Liver (tissue), 7 donors: ENCODE measurements at regions not wholly inside any gene's neighbourhood (a gene's known extent, or its start where the extent isn't known, plus 50 kb on each side); places are given as distances from the start of the nearest gene placed in this dataset.

Experiments used
- DNase-seq: peaks from one replicate; pipeline ENCODE4 v3.0.0-alpha.2; 2017; ENCODE audit warnings: low spot score
- H3K27ac ChIP-seq, 2 donors: one replicate each; pipeline ENCODE4 v1.7.0; 2013; ENCODE audit warnings: inconsistent platforms in 2 of 2, low read length in 2 of 2, control low read depth in 1 of 2, low read depth in 1 of 2, mild to moderate bottlenecking in 1 of 2
- H3K27me3 ChIP-seq, 4 donors: one replicate each; pipeline versions ENCODE4 v1.6.1 to v1.7.0; 2013; ENCODE audit warnings: low read length in 3 of 4, inconsistent platforms in 1 of 4, mild to moderate bottlenecking in 1 of 4, moderate library complexity in 1 of 4; ENCODE audit not compliant: control insufficient read depth in 4 of 4, insufficient read depth in 4 of 4
- H3K36me3 ChIP-seq, 4 donors: one replicate each; pipeline versions ENCODE4 v1.6.1 to v1.7.0; 2013; ENCODE audit warnings: low read length in 3 of 4, mild to moderate bottlenecking in 3 of 4, low read depth in 1 of 4, moderate library complexity in 1 of 4; ENCODE audit not compliant: control insufficient read depth in 4 of 4, insufficient read depth in 3 of 4
- H3K4me1 ChIP-seq, 4 donors: one replicate each; pipeline versions ENCODE4 v1.6.1 to v1.7.0; 2013; ENCODE audit warnings: low read length in 3 of 4, mild to moderate bottlenecking in 3 of 4, moderate library complexity in 1 of 4; ENCODE audit not compliant: control insufficient read depth in 4 of 4, insufficient read depth in 4 of 4
- H3K4me3 ChIP-seq, 3 donors: one replicate each; pipeline versions ENCODE4 v1.6.1 to v1.7.0; 2013; ENCODE audit warnings: low read length in 3 of 3, control low read depth in 1 of 3, low read depth in 1 of 3, mild to moderate bottlenecking in 1 of 3
- H3K9ac ChIP-seq, 2 donors: one replicate each; pipeline ENCODE4 v1.7.0; 2013; ENCODE audit warnings: low read length in 2 of 2, mild to moderate bottlenecking in 2 of 2, moderate library complexity in 2 of 2, control low read depth in 1 of 2, low read depth in 1 of 2
- H3K9me3 ChIP-seq, 4 donors: one replicate each; pipeline versions ENCODE4 v1.6.1 to v1.7.0; 2013; ENCODE audit warnings: low read length in 3 of 4; ENCODE audit not compliant: control insufficient read depth in 4 of 4
- ATF3 ChIP-seq: IDR thresholded peaks from 2 replicates; pipeline ENCODE4 v1.6.1; 2016; ENCODE audit warnings: antibody characterized with exemption
- EGR1 ChIP-seq, 2 donors: IDR thresholded peaks; 2 replicates each; pipeline ENCODE4 v1.6.1; 2016 to 2018; ENCODE audit warnings: antibody characterized with exemption in 2 of 2, low read depth in 2 of 2
- FOXA1 ChIP-seq: IDR thresholded peaks from 2 replicates; pipeline ENCODE4 v1.6.1; 2016; ENCODE audit warnings: antibody characterized with exemption
- FOXA2 ChIP-seq: IDR thresholded peaks from 2 replicates; pipeline ENCODE4 v1.6.1; 2016; ENCODE audit warnings: antibody characterized with exemption
- GABPA ChIP-seq, 2 donors: IDR thresholded peaks in 1 of 2; conservative IDR thresholded peaks in 1 of 2; 2 replicates each; pipeline ENCODE4 v1.6.1; 2016; ENCODE audit warnings: antibody characterized with exemption in 2 of 2, mild to moderate bottlenecking in 1 of 2, moderate library complexity in 1 of 2
- JUND ChIP-seq, 2 donors: IDR thresholded peaks; 2 replicates each; pipeline ENCODE4 v1.6.1; 2016; ENCODE audit warnings: antibody characterized with exemption in 2 of 2
- MAX ChIP-seq: IDR thresholded peaks from 2 replicates; pipeline ENCODE4 v1.6.1; 2016; ENCODE audit warnings: antibody characterized with exemption
- NR2F2 ChIP-seq: IDR thresholded peaks from 2 replicates; pipeline ENCODE4 v1.6.1; 2016; ENCODE audit warnings: antibody characterized with exemption
- RAD21 ChIP-seq, 2 donors: IDR thresholded peaks; 2 replicates each; pipeline ENCODE4 v1.6.1; 2016; ENCODE audit warnings: antibody characterized with exemption in 2 of 2, mild to moderate bottlenecking in 2 of 2
- REST ChIP-seq: IDR thresholded peaks from 2 replicates; pipeline ENCODE4 v1.6.1; 2016; ENCODE audit warnings: antibody characterized with exemption, mild to moderate bottlenecking
- RXRA ChIP-seq, 2 donors: IDR thresholded peaks; 2 replicates each; pipeline ENCODE4 v1.6.1; 2017 to 2018; ENCODE audit warnings: antibody characterized with exemption in 2 of 2, mild to moderate bottlenecking in 1 of 2
- TAF1 ChIP-seq: conservative IDR thresholded peaks from 2 replicates; pipeline ENCODE4 v1.6.1; 2016; ENCODE audit warnings: antibody characterized with exemption, mild to moderate bottlenecking
- YY1 ChIP-seq: IDR thresholded peaks from 2 replicates; pipeline ENCODE4 v1.6.1; 2016; ENCODE audit warnings: antibody characterized with exemption, mild to moderate bottlenecking
- WGBS: extraction: QIAGEN DNeasy Blood & Tissue Kit; methylation state at CpG from one replicate; pipeline ENCODE4 v1.1.7; 2013; 5-methylcytosine and 5-hydroxymethylcytosine counted together
- donor health status: healthy.
- donor health status: healthy.
- donor health status: healthy.
- donor health status: healthy.

GRCh38 chr10:36766940-36767339, 358.5 kb upstream of the ANKRD30A start:
- no peaks in the 10 kb centered on the region for H3K36me3 ChIP-seq
- H3K4me3 ChIP-seq: no peak overlapping the region
- no peaks in the 10 kb centered on the region for H3K9me3 ChIP-seq
- TF ChIP-seq ATF3 (no peak), GABPA (IDR thresholded peaks at IDR 0.05 in 1 of 2, conservative IDR thresholded peaks at IDR 0.05 in 1 of 2) (no peak), JUND (IDR thresholded peaks at IDR 0.05) (no peak), FOXA1 (no peak), YY1 (no peak), TAF1 (no peak)
- no peak overlapping the region for H3K9ac ChIP-seq
- H3K4me1 ChIP-seq: no peaks in the 10 kb centered on the region
- WGBS: 76% methylated on average over 3 of the region's 3 CpGs
- no peak overlapping the region for H3K27ac ChIP-seq
- DNase-seq: no peak
- H3K27me3 ChIP-seq: no peaks in the 10 kb centered on the region

GRCh38 chr10:36766415-36766810, 359.0 kb upstream of the ANKRD30A start:
- no peak for DNase-seq
- whole genome bisulfite sequencing: 65% methylated on average over 2 of the region's 2 CpGs
- Histone ChIP-seq H3K27ac (no peak overlapping the region), H3K9ac (no peak overlapping the region), H3K4me1 (no peaks in the 10 kb centered on the region), H3K9me3 (no peaks in the 10 kb centered on the region), H3K27me3 (no peaks in the 10 kb centered on the region), H3K4me3 (no peak overlapping the region), H3K36me3 (no peaks in the 10 kb centered on the region)
- TF ChIP-seq RXRA (IDR thresholded peaks at IDR 0.05) (no peak), TAF1 (no peak), YY1 (no peak), MAX (no peak), FOXA2 (no peak), JUND (IDR thresholded peaks at IDR 0.05) (no peak), GABPA (IDR thresholded peaks at IDR 0.05 in 1 of 2, conservative IDR thresholded peaks at IDR 0.05 in 1 of 2) (no peak)

GRCh38 chr10:36765782-36766414, 359.5 kb upstream of the ANKRD30A start:
- DNase-seq: no peak
- H3K9me3 ChIP-seq: no peaks in the 10 kb centered on the region
- TF ChIP-seq TAF1 (no peak), FOXA1 (no peak), REST (no peak), EGR1 (IDR thresholded peaks at IDR 0.05; ENCODE audit: low read depth in 2 of 2) (no peak), GABPA (IDR thresholded peaks at IDR 0.05 in 1 of 2, conservative IDR thresholded peaks at IDR 0.05 in 1 of 2) (no peak), ATF3 (no peak), RAD21 (IDR thresholded peaks at IDR 0.05) (no peak), NR2F2 (no peak), FOXA2 (no peak)
- 58% methylated on average over 2 of the region's 2 CpGs for WGBS
- no peaks in the 10 kb centered on the region for H3K27me3 ChIP-seq
- H3K4me3 ChIP-seq: no peak overlapping the region
- H3K9ac ChIP-seq: no peak overlapping the region
- H3K36me3 ChIP-seq: no peaks in the 10 kb centered on the region
- no peaks in the 10 kb centered on the region for H3K4me1 ChIP-seq
- no peak overlapping the region for H3K27ac ChIP-seq
